Endothelial cell of umbilical vein (primary cell): ENCODE measurements at regions not wholly inside any gene's neighbourhood (a gene's known extent, or its start where the extent isn't known, plus 50 kb on each side); places are given as distances from the start of the nearest gene placed in this dataset.

Experiments used
- EZH2 ChIP-seq: IDR thresholded peaks from 2 replicates; pipeline ENCODE4 v1.6.1; 2012; ENCODE audit warnings: borderline replicate concordance, low read depth, mild to moderate bottlenecking, moderate library complexity, low read length, inconsistent platforms; ENCODE audit not compliant: severe bottlenecking
- FOS ChIP-seq: IDR thresholded peaks from 2 replicates; pipeline ENCODE4 v1.6.1; 2011; ENCODE audit warnings: mild to moderate bottlenecking, low read length, moderate library complexity, borderline replicate concordance; ENCODE audit not compliant: insufficient read depth
- GATA2 ChIP-seq: IDR thresholded peaks from 2 replicates; pipeline ENCODE4 v1.7.0; 2011; ENCODE audit warnings: low read depth, mild to moderate bottlenecking, moderate library complexity, mixed read lengths, low read length; ENCODE audit not compliant: insufficient read length, insufficient read depth
- POLR2A ChIP-seq: IDR thresholded peaks from 2 replicates; pipeline ENCODE4 v1.6.1; 2012; ENCODE audit warnings: low read depth, mild to moderate bottlenecking, control low read depth, low read length
- POLR2AphosphoS5 ChIP-seq: IDR thresholded peaks from 2 replicates; pipeline ENCODE4 v1.6.1; 2012; ENCODE audit warnings: low read depth, mild to moderate bottlenecking, control low read depth, low read length, moderate library complexity; ENCODE audit not compliant: insufficient read depth
- TF ChIP-seq, protein P1 (sequence below), 2 donors: IDR thresholded peaks; 1 replicate in 1 of 2; 2 replicates in 1 of 2; pipeline ENCODE4 v1.5.1; 2011; ENCODE audit warnings: low read length in 2 of 2, mild to moderate bottlenecking in 2 of 2, moderate library complexity in 2 of 2, control low read depth in 1 of 2, inconsistent platforms in 1 of 2, low read depth in 1 of 2; ENCODE audit not compliant: insufficient read depth in 1 of 2; ENCODE audit errors: extremely low read depth in 1 of 2
- TF ChIP-seq, protein P2 (sequence below): IDR thresholded peaks from 2 replicates; pipeline ENCODE4 v1.6.1; 2011; ENCODE audit not compliant: insufficient read depth, insufficient read length

DNA sequence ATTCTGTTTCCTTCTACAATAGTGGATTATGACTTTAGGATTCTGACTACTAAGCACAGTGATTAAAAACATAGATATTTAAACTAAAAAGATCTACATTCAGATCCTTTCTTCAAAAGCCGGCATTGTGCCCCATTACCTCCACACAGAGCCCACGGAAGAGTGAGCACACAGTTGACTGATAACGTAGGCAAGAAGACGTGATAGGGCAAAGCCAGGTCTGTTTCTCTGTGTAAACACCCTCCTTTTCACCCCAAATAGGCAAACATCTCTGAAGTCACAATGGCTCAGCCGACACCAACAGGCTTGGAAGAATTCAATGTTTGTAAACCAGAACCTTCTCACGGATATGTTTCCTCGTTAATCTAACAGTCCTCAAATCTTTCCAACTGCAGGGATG, 302.9 kb downstream of the CMPK2 start:
- TF ChIP-seq, protein P1, sequence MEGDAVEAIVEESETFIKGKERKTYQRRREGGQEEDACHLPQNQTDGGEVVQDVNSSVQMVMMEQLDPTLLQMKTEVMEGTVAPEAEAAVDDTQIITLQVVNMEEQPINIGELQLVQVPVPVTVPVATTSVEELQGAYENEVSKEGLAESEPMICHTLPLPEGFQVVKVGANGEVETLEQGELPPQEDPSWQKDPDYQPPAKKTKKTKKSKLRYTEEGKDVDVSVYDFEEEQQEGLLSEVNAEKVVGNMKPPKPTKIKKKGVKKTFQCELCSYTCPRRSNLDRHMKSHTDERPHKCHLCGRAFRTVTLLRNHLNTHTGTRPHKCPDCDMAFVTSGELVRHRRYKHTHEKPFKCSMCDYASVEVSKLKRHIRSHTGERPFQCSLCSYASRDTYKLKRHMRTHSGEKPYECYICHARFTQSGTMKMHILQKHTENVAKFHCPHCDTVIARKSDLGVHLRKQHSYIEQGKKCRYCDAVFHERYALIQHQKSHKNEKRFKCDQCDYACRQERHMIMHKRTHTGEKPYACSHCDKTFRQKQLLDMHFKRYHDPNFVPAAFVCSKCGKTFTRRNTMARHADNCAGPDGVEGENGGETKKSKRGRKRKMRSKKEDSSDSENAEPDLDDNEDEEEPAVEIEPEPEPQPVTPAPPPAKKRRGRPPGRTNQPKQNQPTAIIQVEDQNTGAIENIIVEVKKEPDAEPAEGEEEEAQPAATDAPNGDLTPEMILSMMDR (IDR thresholded peaks at IDR 0.05; ENCODE audit: extremely low read depth in 1 of 2, insufficient read depth in 1 of 2, low read depth in 1 of 2, low read length in 2 of 2), result no peak
- TF ChIP-seq POLR2AphosphoS5 (no peak), POLR2A (no peak), EZH2 (no peak), GATA2 (no peak), FOS (no peak)
- TF ChIP-seq, protein P2, sequence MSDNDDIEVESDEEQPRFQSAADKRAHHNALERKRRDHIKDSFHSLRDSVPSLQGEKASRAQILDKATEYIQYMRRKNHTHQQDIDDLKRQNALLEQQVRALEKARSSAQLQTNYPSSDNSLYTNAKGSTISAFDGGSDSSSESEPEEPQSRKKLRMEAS, result no peak
